B cell (primary cell): ENCODE measurements at regions not wholly inside any gene's neighbourhood (a gene's known extent, or its start where the extent isn't known, plus 50 kb on each side); places are given as distances from the start of the nearest gene placed in this dataset.

ENCODE experiments used
- EZH2 ChIP-seq: IDR thresholded peaks from 2 replicates; pipeline ENCODE4 v1.6.1; 2012; ENCODE audit warnings: borderline replicate concordance, low read depth, mild to moderate bottlenecking, moderate library complexity, low read length; ENCODE audit not compliant: insufficient read depth, poor library complexity, severe bottlenecking
- TF ChIP-seq, protein P1 (sequence below): fragments of 200-600 bp; IDR thresholded peaks from one replicate; pipeline ENCODE4 v1.8.0; 2022; ENCODE audit warnings: antibody characterized with exemption, mild to moderate bottlenecking

DNA sequence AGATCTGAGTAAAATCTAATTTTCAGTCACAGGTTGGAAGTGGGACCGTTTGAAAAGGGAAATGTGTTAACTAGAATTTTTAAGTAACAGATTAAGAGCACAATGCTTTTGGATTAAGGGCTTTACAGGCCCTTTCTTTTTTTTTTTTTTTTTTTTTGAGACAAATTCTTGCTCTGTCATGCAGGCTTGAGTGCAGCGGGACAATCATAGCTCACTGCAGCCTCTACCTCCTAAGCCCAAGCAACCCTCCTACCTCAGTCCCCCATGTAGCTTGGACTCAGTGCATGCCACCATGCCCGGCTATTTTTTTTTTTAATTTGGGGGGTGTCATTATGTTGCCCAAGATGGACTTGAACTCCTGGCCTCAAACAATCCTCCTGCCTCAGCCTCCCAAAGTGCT is 363.7 kb downstream of the LIG4 start:
- TF ChIP-seq, protein P1, sequence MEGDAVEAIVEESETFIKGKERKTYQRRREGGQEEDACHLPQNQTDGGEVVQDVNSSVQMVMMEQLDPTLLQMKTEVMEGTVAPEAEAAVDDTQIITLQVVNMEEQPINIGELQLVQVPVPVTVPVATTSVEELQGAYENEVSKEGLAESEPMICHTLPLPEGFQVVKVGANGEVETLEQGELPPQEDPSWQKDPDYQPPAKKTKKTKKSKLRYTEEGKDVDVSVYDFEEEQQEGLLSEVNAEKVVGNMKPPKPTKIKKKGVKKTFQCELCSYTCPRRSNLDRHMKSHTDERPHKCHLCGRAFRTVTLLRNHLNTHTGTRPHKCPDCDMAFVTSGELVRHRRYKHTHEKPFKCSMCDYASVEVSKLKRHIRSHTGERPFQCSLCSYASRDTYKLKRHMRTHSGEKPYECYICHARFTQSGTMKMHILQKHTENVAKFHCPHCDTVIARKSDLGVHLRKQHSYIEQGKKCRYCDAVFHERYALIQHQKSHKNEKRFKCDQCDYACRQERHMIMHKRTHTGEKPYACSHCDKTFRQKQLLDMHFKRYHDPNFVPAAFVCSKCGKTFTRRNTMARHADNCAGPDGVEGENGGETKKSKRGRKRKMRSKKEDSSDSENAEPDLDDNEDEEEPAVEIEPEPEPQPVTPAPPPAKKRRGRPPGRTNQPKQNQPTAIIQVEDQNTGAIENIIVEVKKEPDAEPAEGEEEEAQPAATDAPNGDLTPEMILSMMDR, result no peak
- no peak for TF ChIP-seq EZH2
